GM21390 (cell line): ENCODE measurements at regions not wholly inside any gene's neighbourhood (a gene's known extent, or its start where the extent isn't known, plus 50 kb on each side); places are given as distances from the start of the nearest gene placed in this dataset.
"Not testable (repeated sequence)": the region's sequence is repeated elsewhere in the genome, so short reads cannot be mapped to it uniquely, and the experiment has no call there.

Experiments
- ATAC-seq: cut with Tn5 transposase; IDR thresholded peaks from one replicate; pipeline ENCODE4 v1.9.1; 2021; ENCODE audit not compliant: unreplicated experiment

GRCh38 chr2:81078631-81079030 lies 774.1 kb upstream of the LRRTM1 start:
- ATAC-seq = no peak

- ATAC-seq = no peak
Measured at GRCh38 chr2:81078102-81078501, 773.5 kb upstream of the LRRTM1 start.

DNA sequence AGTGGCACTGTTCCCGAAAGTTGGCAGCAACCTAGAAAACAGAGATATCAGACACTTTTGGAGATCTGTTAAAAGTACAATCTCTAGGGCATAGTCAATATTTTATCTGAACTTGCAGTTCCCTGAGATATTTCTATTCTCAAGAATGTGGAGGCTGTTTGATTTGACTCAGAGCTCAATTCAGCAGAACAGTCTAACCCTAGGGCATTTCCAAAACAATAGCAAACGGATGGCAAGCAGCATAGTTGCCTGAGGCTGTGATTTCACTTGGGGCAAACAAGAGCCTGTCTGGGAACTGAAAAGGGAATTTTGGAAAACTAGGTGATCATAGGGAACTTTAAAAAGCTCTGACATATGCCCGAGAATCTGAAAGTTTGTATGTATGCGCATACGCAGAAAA lies 772.8 kb upstream of the LRRTM1 start:
- ATAC-seq = no peak

DNA sequence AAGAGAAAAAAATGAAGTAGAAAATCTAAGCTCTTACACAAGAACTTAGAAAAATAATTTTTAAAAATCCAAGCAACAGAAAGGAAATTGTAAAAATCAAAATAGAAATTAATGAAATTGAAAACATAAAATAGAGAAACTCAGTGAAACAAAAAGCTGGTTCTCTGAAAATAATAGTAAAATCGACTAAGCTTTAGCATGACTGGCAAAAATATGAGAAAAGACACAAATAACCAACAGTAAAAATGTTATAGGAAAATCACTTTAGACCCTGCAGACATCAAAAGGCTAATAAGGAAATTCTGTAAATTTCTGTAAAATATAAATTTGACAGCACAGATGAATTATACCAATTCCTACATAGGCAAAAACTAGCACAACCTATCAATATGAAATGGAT lies 768.9 kb upstream of the LRRTM1 start:
- no peak for ATAC-seq

DNA sequence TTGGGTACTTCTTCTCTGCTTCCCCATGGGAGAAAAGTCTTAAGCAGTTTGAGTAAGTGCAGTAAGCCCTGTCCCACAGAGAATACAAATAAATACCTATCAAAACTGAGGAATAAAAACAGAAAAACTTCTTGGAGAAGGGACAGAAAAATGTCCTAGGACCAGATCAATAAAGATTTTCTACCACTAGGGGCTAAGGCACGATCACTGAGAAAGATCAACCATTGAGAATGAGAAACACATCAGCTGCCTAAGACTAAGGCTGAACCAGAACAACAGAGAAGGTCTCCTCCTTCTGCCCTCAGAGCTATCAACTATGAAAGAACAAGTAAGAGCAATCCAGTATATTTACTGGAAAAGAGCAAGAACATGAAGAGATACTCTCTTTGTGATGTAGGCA lies 763.6 kb upstream of the LRRTM1 start:
- ATAC-seq = no peak

- no peak for ATAC-seq
Measured at GRCh38 chr2:81061016-81061415, 756.5 kb upstream of the LRRTM1 start.

GRCh38 chr2:81050580-81051095 lies 746.1 kb upstream of the LRRTM1 start:
- no peak for ATAC-seq

- no peak for ATAC-seq
Measured at GRCh38 chr2:81043681-81044080, 739.1 kb upstream of the LRRTM1 start.

- no peak for ATAC-seq
Measured at GRCh38 chr2:81007104-81007503, 702.6 kb upstream of the LRRTM1 start.

DNA sequence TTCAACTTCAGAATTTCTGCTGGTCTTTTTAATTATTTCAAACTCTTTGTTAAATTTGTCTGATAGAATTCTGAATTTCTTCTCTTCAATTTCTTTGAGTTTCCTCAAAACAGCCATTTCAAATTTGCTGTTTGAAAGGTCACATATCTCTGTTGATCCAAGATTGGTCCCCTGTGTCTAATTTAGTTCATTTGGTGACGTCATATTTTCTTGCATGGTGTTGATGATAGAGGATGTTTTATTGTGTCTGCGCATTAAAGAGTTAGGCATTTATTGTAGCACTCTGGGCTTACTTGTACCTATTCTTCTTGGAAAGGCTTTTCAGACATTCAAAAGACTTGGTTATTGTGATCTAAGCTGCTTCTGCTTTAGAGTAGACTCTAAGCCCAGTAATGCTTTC lies 698.4 kb upstream of the LRRTM1 start:
- no peak for ATAC-seq

DNA sequence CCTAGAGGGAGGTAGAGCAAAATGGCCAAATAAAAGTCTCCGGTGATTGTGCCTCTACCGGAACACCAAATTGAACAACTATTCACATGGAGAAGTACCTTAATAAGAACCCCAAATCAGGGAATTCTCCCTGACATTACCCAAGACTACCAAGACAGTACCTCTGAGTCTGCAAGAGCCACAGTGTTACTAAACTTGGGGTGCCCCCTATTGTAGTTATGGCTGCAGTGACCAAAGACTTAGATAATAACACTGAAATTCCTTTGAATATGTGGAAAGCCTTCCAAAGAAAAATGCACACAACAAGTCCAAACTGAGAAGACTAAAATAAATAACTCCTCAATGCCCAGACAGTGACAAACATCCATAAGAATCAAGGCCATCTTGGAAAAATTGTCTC lies 682.9 kb upstream of the LRRTM1 start:
- no peak for ATAC-seq

DNA sequence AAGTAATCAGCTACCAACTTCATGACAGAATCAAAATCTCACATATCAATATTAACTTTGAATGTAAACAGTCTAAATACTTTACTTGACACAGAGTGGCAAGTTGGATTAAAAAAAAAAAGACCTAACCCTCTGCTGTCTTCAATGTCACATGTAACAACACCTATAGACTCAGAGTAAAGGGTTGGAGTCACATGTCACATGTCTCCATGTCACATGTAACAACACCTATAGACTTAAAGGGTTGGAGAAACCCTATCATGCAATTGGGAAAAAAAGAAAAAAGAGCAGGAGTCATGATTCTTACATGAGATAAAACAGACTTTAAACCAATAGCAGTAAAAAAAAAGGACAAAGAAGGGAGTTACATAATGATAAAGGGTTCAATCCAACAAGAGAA lies 665.3 kb upstream of the LRRTM1 start:
- ATAC-seq = no peak

DNA sequence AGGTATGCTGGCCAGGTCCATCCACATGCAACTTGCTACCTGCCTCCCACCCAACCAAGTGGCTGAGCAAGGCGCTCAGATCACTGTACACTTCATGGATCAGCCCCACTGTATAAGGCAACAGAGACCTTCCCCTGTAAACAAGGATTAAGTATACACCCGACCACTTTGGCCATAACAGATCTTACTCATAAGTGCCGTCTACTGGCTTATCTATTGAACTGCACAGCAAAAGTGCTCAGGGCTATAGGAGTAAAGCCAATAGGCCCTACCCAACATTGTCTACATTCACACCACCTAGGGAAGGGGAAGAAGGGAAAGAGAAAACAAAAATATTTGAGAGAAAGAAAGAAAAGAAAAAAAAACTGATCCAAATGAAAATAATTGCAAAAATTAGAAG lies 663.9 kb upstream of the LRRTM1 start:
- ATAC-seq = no peak

- ATAC-seq = no peak
Measured at GRCh38 chr2:80947601-80948130, 643.1 kb upstream of the LRRTM1 start.

DNA sequence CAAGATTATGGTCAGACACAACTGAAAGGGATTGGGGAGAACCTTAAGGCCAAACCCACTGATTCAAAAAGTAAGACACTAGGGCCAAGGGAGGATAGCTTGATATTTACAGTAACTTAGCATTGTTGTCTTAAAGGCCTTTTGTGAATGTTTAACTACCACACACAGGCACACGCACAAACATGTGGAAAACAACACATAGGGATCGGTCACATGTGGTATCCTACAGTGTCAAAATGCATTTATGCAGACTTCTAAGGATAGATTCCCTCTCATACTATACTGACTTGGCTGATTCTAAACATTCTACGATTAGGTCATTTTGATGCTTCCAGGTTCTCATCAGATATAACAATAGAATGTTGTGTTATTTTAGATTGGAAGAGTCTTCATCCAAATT lies 638.9 kb upstream of the LRRTM1 start:
- ATAC-seq = no peak

GRCh38 chr2:80942766-80943165 lies 638.2 kb upstream of the LRRTM1 start:
- ATAC-seq = no peak

- no peak for ATAC-seq
Measured at GRCh38 chr2:80938463-80938862, 633.9 kb upstream of the LRRTM1 start.

DNA sequence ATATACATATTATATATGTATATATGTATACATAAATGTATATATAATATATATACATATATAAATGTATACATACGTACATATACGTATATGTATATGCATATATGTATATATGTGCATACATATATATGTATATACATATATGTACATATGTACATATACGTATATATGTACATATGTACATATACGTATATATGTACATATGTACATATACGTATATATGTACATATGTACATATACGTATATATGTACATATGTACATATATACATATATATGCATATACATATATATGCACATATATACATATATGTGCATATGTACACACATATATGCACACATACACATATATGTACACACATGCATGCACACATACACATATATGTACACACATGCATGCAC lies 627.3 kb upstream of the LRRTM1 start:
- not testable (repeated sequence) for ATAC-seq

DNA sequence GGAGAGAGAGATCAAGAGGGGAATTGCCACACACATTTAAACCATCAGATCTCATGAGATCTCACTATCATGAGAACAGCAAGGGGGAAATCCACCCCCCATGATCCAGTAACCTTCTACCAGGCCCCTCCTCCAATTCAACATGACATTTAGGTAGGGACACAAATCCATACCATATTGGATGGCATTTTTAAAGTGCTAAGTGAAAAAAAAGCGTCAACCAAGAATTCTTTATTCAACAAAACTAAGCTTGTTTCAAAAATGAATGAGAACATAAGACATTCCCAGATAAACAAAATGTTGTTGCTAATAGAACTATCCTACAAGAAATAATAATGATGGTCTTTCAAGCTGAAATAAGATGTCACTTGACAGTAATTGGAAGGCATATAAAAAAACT lies 626.2 kb upstream of the LRRTM1 start:
- no peak for ATAC-seq

DNA sequence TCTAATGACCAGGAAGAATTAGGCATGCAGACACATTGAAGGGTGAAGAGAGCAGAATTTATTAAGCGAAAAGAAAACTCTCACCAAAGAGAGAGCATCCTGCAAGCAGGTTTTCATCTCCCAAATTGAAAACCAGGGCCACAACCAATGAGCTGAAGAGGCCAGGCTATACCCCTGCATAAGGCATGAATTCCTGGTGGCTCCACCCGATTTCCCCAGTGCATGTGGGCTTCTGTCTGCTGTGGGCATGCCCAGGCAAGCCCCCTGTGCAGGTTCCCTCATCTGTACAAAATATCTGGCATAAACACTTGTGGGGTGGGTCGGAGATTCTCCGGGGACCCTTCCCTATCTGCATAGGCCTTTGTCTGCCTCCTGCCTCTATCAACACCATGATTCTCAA lies 621.6 kb upstream of the LRRTM1 start:
- ATAC-seq = no peak

DNA sequence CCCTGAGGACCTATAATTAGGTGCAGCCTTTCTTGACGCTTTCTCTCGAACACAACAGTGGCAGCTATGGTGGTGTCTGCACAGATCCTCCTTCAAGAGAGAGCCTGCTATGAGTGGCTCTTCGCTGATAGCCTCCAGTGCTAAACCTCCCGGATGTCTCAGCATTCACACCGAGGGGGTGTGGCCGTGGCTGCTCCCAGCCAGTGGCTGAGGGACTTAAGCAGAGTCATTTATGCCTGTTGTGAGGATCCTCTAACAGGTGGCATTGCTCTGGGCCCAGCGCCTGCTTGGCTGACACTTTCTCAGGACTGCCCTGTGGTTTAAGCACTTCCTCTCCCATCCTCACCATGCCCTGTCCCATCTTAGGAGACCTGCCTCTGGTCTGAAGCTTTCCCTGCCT lies 592.0 kb upstream of the LRRTM1 start:
- no peak for ATAC-seq

GRCh38 chr2:80894486-80894885 lies 589.9 kb upstream of the LRRTM1 start:
- no peak for ATAC-seq

- no peak for ATAC-seq
Measured at GRCh38 chr2:80893711-80894110, 589.2 kb upstream of the LRRTM1 start.

GRCh38 chr2:80889009-80889408 lies 584.5 kb upstream of the LRRTM1 start:
- ATAC-seq = no peak
